GM12891 (cell line): ENCODE measurements at regions not wholly inside any gene's neighbourhood (a gene's known extent, or its start where the extent isn't known, plus 50 kb on each side); places are given as distances from the start of the nearest gene placed in this dataset.

ENCODE experiments used
- PAX5 ChIP-seq: IDR thresholded peaks from 2 replicates; pipeline ENCODE4 v1.6.1; 2011; ENCODE audit warnings: low read length, moderate library complexity, mild to moderate bottlenecking; ENCODE audit not compliant: insufficient read depth, severe bottlenecking
- POLR2A ChIP-seq: IDR thresholded peaks from 2 replicates; pipeline ENCODE4 v1.6.1; 2011; ENCODE audit warnings: low read depth, low read length, control low read depth
- POLR2AphosphoS5 ChIP-seq: IDR thresholded peaks from 2 replicates; pipeline ENCODE4 v1.6.1; 2011; ENCODE audit warnings: low read depth, low read length, control low read depth
- POU2F2 ChIP-seq: IDR thresholded peaks from 2 replicates; pipeline ENCODE4 v1.6.1; 2011; ENCODE audit warnings: low read depth, mild to moderate bottlenecking, control low read depth, low read length, moderate library complexity
- SPI1 ChIP-seq: IDR thresholded peaks from 2 replicates; pipeline ENCODE4 v1.6.1; 2011; ENCODE audit warnings: low read depth, low read length, control low read depth
- TAF1 ChIP-seq: IDR thresholded peaks from 2 replicates; pipeline ENCODE4 v1.6.1; 2011; ENCODE audit warnings: low read depth, low read length, control low read depth

GRCh38 chr6:84512391-84512790 is 252.0 kb downstream of the TBX18 start:
- TF ChIP-seq POLR2A (no peak), POLR2AphosphoS5 (no peak), TAF1 (no peak), POU2F2 (no peak), PAX5 (no peak), SPI1 (no peak)
